GM10248 (cell line): ENCODE measurements at regions not wholly inside any gene's neighbourhood (a gene's known extent, or its start where the extent isn't known, plus 50 kb on each side); places are given as distances from the start of the nearest gene placed in this dataset.

Experiments used
- CTCF ChIA-PET: fragments of 300-600 bp; sonication (Branson Sonifier 250); formaldehyde crosslinking; extraction: SDS; loops from one replicate; lab custom pipeline; 2021; ENCODE audit warnings: antibody characterized with exemption; lab: Yijun Ruan, JAX
- POLR2A ChIA-PET: fragments of 350-650 bp; sonication (Branson Sonifier 250); formaldehyde crosslinking; extraction: SDS; loops from one replicate; lab custom pipeline; 2020; ENCODE audit warnings: antibody characterized with exemption; lab: Yijun Ruan, JAX
- DNase-seq: peaks from one replicate; pipeline ENCODE4 v3.0.0; 2012; ENCODE audit errors: extremely low spot score
- TF ChIP-seq, protein P1 (sequence below): IDR thresholded peaks from 2 replicates; pipeline ENCODE4 v1.5.1; 2012; ENCODE audit warnings: mild to moderate bottlenecking, low read depth; ENCODE audit errors: extremely low read depth, missing control alignments, control extremely low read depth

DNA sequence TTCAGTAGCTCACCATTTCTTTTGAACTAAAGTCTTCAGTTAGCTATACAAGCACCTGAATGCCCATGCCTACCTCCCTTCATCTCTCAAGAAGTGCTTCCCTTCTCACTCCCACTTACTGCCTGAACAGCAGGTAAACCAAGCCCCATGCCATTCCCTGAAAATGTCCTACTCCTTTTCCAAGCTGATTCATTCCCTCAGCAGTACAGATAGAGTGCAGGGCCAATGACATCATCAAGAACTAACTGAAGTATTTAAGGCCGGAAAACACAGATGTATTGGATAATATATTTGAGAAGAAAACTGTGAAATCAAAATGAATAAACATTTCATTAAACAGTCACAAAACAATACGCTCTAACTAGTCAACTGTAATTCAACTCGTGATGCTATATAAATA, 478.8 kb upstream of the CDH11 start:
- TF ChIP-seq, protein P1, sequence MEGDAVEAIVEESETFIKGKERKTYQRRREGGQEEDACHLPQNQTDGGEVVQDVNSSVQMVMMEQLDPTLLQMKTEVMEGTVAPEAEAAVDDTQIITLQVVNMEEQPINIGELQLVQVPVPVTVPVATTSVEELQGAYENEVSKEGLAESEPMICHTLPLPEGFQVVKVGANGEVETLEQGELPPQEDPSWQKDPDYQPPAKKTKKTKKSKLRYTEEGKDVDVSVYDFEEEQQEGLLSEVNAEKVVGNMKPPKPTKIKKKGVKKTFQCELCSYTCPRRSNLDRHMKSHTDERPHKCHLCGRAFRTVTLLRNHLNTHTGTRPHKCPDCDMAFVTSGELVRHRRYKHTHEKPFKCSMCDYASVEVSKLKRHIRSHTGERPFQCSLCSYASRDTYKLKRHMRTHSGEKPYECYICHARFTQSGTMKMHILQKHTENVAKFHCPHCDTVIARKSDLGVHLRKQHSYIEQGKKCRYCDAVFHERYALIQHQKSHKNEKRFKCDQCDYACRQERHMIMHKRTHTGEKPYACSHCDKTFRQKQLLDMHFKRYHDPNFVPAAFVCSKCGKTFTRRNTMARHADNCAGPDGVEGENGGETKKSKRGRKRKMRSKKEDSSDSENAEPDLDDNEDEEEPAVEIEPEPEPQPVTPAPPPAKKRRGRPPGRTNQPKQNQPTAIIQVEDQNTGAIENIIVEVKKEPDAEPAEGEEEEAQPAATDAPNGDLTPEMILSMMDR: no peak
- ChIA-PET POLR2A (no interaction called here), CTCF (no interaction called here)
- no peak for DNase-seq

DNA sequence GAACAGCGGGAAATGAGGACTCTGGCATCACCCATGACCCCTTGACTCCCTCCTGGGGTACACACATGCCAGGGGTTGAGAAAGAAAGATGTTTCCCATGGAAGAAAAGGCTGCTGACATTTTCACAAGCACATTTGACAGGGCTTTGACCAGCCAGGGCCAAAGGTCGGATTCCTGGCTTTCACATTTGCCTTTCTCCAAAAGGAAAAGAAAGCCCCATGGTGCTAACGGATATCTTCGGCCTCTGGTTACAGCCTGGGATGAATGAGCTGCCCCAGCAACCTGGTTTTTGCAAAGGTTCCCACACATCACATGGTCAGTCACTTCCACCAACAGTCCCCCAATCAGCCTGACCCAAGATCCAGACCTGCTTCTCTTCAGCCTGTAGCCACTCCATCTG, 478.2 kb upstream of the CDH11 start:
- ChIA-PET POLR2A (no interaction called here), CTCF (no interaction called here)
- TF ChIP-seq, protein P1: no peak
- no peak for DNase-seq

DNA sequence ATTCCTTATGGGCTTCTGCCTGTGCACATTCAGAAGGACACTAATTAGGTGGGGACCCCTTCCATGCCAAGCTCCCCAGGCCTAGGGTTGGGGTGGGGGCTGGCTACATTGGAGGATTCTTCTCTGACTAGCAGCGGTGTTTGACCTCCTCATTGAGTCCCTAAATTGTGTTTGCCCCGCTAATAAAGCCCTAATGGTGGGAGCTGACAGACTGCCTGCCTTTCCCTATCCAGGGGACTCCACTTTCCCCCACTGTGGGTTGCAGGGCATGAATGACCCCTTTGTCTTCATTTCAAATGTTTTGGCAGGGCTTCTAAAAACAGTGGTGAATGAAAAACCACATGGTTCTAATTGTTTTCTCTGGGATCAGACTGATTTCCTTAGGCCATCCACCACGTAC, 476.8 kb upstream of the CDH11 start:
- ChIA-PET CTCF (no interaction called here), POLR2A (no interaction called here)
- TF ChIP-seq, protein P1: no peak
- no peak for DNase-seq

DNA sequence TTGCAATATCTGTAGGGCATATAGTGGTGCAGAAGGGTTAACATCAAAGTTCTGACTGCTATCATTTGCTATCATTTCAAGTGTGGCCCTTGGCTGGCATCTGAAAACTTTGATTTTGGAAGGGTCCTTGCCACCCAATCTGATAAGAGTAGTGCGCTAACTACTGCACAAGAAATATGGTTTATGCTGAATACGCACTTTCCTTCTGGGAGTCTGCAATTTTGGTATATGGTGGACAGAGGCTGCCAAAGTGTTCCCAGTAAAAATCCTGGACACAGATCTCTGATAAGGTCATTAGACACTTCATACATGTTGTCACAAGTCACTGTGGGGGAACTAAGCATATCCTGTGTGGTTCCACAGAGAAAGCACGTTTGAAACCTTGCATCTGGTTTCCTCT, 461.6 kb upstream of the CDH11 start:
- POLR2A ChIA-PET: no interaction called here
- CTCF ChIA-PET: no interaction called here

DNA sequence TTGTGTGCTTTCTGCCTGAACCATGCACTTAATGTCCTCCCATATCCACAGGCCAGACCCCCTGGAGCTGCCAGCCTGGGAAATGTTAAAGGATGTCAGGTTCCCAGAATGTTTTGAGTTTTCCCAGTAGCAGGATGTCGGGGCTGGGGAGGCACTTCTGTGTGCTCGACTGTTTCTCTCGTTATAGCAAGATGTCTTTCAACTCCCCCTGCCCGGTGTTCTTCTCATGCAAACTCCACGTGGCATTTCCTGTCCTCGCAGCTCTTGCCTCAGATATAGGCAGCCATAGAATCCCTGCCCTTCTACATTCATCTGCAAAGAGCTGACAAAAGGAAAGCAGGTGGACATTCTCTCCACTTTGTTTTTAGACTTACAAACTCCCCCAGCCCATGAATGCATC, 457.2 kb upstream of the CDH11 start:
- TF ChIP-seq, protein P1: no peak
- ChIA-PET POLR2A (no interaction called here), CTCF (no interaction called here)
- DNase-seq: no peak

More for the DNA sequence above, 461.6 kb upstream of the CDH11 start:
- no peak for DNase-seq
- TF ChIP-seq, protein P1: no peak

DNA sequence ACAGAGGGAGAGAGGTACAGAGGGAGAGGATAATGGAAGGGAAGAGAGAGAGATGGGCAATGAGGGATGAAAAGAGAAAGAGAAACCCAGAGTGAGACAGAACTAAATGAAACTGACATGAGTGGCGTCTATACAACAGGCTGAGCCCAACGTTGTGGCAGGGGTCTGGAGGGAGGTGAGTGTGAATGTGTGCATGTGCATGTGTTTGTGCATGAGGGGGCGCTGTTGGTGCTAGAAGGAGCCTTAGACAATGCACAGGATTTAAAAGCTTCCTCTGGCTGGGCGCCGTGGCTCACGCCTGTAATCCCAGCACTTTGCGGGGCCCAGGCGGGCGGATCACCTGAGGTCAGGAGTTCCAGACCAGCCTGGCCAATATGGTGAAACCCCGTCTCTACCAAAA, 454.8 kb upstream of the CDH11 start:
- ChIA-PET POLR2A (no interaction called here), CTCF (no interaction called here)
- TF ChIP-seq, protein P1: no peak
- no peak for DNase-seq

DNA sequence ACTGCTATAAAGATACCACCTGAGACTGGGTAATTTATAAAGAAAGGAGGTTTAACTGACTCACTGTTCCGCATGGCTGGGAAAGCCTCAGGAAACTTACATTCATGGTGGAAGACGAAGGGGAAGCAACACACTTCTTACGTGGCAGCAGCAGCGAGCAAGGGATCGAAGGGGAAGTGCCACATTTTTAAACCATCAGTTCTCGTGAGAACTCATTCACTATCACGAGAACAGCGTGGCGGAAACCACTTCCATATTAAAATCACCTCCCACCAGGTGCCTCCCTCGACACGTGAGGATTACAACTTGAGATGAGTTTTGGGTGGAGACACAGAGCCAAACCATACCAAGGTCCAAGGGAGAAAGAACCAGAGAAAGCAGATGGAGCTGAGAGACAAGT, 454.3 kb upstream of the CDH11 start:
- no peak for DNase-seq
- ChIA-PET POLR2A (no interaction called here), CTCF (no interaction called here)
- TF ChIP-seq, protein P1: no peak
